ENCODE measurements at regions not wholly inside any gene's neighbourhood (a gene's known extent, or its start where the extent isn't known, plus 50 kb on each side); places are given as distances from the start of the nearest gene placed in this dataset.

DNA sequence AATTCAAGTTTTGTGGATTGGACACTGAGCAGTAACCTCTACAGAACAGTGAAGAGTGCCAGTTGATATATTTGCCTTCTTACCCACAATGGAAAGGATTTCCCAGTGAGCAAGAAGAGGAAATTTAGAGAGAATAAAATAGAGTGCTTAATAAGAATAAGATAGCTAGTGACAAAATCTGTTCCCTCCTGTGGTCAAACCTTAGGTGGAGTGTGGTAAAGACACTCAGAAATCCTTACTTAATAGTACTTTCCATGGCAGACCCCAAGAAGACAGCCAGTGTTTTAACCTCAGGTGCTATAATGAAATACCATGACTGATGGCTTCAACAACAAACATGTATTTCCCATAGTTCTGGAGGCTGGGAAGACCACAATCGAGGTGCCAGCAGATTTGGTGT, 108.4 kb upstream of the TNFAIP3 start:
- intact Hi-C loops (cut with DNase I), result no loop called here
- no peak overlapping the region for H3K4me3 ChIP-seq
- H3K27me3 ChIP-seq, result no peaks in the 10 kb centered on the region
- DNase-seq (ENCODE audit: extremely low spot score in 2 of 2), result no peak
- H3K4me1 ChIP-seq, result no peaks in the 10 kb centered on the region
- no peak overlapping the region for H3K27ac ChIP-seq
- TF ChIP-seq POLR2AphosphoS5 (IDR thresholded peaks at IDR 0.05; ENCODE audit: insufficient read depth in 1 of 2, low read depth in 1 of 2) (no peak), POLR2A (IDR thresholded peaks at IDR 0.05) (no peak)
- TF ChIP-seq, protein P1, sequence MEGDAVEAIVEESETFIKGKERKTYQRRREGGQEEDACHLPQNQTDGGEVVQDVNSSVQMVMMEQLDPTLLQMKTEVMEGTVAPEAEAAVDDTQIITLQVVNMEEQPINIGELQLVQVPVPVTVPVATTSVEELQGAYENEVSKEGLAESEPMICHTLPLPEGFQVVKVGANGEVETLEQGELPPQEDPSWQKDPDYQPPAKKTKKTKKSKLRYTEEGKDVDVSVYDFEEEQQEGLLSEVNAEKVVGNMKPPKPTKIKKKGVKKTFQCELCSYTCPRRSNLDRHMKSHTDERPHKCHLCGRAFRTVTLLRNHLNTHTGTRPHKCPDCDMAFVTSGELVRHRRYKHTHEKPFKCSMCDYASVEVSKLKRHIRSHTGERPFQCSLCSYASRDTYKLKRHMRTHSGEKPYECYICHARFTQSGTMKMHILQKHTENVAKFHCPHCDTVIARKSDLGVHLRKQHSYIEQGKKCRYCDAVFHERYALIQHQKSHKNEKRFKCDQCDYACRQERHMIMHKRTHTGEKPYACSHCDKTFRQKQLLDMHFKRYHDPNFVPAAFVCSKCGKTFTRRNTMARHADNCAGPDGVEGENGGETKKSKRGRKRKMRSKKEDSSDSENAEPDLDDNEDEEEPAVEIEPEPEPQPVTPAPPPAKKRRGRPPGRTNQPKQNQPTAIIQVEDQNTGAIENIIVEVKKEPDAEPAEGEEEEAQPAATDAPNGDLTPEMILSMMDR (IDR thresholded peaks at IDR 0.05), result no peak
- H3K36me3 ChIP-seq, result no peaks in the 10 kb centered on the region
- no peaks in the 10 kb centered on the region for H3K9me3 ChIP-seq

DNA sequence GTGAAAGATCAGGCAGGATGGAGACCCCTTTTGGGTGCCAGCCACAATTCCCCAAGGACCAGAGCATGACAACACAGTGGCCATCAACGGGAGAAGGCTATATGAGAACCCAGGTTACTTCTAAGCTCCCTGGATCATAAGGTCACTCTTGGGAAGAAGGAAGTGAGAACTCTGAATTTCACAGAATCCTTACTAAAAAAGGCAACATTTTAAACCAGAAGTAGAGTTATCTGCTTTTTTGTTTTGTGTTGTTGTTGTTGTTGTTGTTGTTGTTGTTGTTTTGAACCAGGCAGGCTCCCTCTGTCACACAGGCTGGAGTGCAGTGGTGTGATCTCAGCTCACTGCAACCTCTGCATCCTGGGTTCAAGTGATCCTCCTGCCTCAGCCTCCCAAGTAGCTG, 107.4 kb upstream of the TNFAIP3 start:
- no peaks in the 10 kb centered on the region for H3K27me3 ChIP-seq
- intact Hi-C loops (cut with DNase I), result no loop called here
- no peak overlapping the region for H3K4me3 ChIP-seq
- no peak for DNase-seq (ENCODE audit: extremely low spot score in 2 of 2)
- no peak overlapping the region for H3K27ac ChIP-seq
- no peaks in the 10 kb centered on the region for H3K4me1 ChIP-seq
- H3K9me3 ChIP-seq, result no peaks in the 10 kb centered on the region
- TF ChIP-seq, protein P1 (IDR thresholded peaks at IDR 0.05), result no peak
- TF ChIP-seq POLR2A (IDR thresholded peaks at IDR 0.05) (no peak), POLR2AphosphoS5 (IDR thresholded peaks at IDR 0.05; ENCODE audit: insufficient read depth in 1 of 2, low read depth in 1 of 2) (no peak)
- no peaks in the 10 kb centered on the region for H3K36me3 ChIP-seq

DNA sequence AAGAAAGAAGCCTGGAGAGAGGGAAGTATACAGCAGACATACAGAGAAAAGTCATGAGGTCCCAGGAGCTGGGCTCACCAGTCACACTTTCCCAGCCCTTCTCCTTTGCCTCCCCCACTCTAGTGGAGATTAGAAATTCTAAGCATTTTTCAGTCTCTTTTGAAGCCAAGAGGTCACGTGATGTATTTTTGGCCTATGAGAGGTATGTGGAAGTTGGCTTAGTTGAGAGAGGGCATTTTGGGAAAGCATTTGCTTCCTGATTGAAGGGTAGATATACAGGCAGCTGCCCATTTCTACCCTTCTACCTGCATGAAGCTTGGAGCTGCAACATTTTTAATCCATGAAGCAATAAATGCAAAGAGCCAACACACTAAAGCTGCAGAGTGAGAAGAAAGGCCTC, 106.0 kb upstream of the TNFAIP3 start:
- intact Hi-C loops (cut with DNase I), result no loop called here
- Histone ChIP-seq H3K4me3 (no peak overlapping the region), H3K4me1 (no peaks in the 10 kb centered on the region), H3K36me3 (no peaks in the 10 kb centered on the region), H3K27me3 (no peaks in the 10 kb centered on the region), H3K27ac (no peak overlapping the region), H3K9me3 (no peaks in the 10 kb centered on the region)
- TF ChIP-seq POLR2AphosphoS5 (IDR thresholded peaks at IDR 0.05; ENCODE audit: insufficient read depth in 1 of 2, low read depth in 1 of 2), result no peak
- no peak for DNase-seq (ENCODE audit: extremely low spot score in 2 of 2)

DNA sequence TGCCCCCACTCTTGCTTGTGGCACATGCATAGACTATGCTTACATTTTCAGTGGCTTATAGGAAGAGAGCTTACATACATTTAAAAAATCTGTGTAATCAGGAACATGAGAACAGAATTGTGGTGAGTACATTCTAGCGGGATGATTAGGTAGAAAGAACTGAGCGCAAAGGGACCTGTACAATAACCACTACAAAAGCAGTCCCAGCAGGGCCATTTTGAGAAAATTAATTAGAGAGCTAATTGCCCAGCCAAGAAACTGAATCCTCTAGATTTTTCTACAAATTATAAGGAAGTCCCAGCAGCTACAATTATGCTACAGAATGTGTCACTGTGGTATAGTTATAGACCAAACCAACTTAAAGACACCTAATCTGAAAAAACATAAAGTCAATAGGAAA, 105.6 kb upstream of the TNFAIP3 start:
- Histone ChIP-seq H3K4me1 (no peaks in the 10 kb centered on the region), H3K9me3 (no peaks in the 10 kb centered on the region), H3K27me3 (no peaks in the 10 kb centered on the region), H3K36me3 (no peaks in the 10 kb centered on the region), H3K4me3 (no peak overlapping the region), H3K27ac (no peak overlapping the region)
- no peak for DNase-seq (ENCODE audit: extremely low spot score in 2 of 2)
- TF ChIP-seq, protein P1 (IDR thresholded peaks at IDR 0.05), result no peak
- TF ChIP-seq POLR2AphosphoS5 (IDR thresholded peaks at IDR 0.05; ENCODE audit: insufficient read depth in 1 of 2, low read depth in 1 of 2), result no peak
- TF ChIP-seq POLR2A (IDR thresholded peaks at IDR 0.05), result no peak
- intact Hi-C loops (cut with DNase I), result no loop called here

DNA sequence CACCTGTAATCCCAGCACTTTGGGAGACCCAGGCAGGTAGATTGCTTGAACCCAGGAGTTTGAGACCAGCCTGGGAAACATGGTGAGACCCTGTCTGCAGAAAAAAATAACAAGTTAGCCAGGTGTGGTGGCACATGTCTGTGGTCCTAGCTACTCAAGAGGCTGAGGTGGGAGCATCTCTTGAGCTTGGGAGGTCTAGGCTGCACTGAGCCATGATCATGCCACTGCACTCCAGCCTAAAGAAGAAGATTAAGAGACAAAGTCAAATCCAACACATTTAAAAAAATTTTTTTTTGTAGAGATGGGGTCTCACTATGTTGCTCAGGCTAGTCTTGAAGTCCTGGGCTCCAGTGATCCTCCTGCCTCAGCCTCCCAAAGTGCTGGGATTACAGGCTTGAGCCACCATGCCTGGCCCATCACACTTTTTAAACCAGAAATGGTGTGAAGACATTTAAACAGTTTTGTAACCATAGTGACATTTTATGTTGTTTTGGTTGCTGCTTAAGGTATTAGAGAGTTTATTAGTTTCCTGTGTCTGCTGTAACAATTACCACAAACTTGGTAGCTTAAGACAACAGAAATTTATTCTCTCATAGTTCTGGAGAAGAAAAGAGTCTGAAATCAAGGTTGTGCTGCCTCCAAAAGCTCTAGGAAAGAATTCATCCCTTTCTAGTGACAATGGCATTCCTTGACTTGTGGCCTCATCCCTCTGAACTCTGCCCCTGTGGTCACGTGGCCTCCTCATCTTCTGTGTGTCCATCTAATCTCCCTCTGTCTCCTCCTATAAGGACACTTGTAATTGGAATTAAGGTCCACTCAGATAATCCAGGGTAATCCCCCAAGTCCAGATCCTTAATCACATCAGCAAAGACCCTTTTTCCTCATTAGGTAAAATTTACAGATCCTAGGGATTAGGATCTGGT, 104.6 kb upstream of the TNFAIP3 start:
- no peaks in the 10 kb centered on the region for H3K9me3 ChIP-seq
- H3K36me3 ChIP-seq, result no peaks in the 10 kb centered on the region
- H3K4me3 ChIP-seq, result no peak overlapping the region
- TF ChIP-seq, protein P1 (IDR thresholded peaks at IDR 0.05), result no peak
- H3K27ac ChIP-seq, result no peak overlapping the region
- no peaks in the 10 kb centered on the region for H3K4me1 ChIP-seq
- DNase-seq (ENCODE audit: extremely low spot score in 2 of 2), result no peak
- H3K27me3 ChIP-seq, result no peaks in the 10 kb centered on the region
- intact Hi-C loops (cut with DNase I), result no loop called here

Measured in vagina (tissue), 2 donors.